ENCODE measurements at regions not wholly inside any gene's neighbourhood (a gene's known extent, or its start where the extent isn't known, plus 50 kb on each side); places are given as distances from the start of the nearest gene placed in this dataset.
"Not testable (repeated sequence)": the region's sequence is repeated elsewhere in the genome, so short reads cannot be mapped to it uniquely, and the experiment has no call there.

- H3K4me3 ChIP-seq (ENCODE audit: control insufficient read depth, low read depth, low read length), result no peak overlapping the region
- no peak for DNase-seq (ENCODE audit: low read depth)
- no peak for TF ChIP-seq CTCF (IDR thresholded peaks at IDR 0.05; ENCODE audit: control insufficient read depth, insufficient read depth, low read depth, low read length, missing control alignments)
Measured at GRCh38 chr18:1020731-1021344, 116.2 kb downstream of the ADCYAP1 start.

DNA sequence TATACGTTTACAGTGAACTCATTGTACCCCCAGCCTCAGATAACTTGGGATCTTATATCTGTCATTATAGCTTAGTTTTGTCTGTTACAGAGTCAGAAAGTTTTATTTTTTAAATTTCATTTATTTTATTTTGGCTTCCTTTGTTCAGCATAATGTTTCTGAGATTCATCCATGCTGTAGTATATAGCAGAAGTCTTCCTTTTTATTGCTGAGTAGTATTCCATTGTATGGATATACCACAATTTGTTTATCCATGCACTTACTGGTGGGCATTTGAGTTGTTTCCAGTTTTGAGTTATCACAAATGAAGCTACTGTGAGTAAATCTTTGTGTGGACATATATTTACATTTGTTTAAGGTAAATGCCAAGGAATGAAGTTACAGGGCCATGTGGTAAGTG lies 122.3 kb downstream of the ADCYAP1 start:
- DNase-seq (ENCODE audit: low read depth), result no peak
- no peak overlapping the region for H3K4me3 ChIP-seq (ENCODE audit: control insufficient read depth, low read depth, low read length)
- TF ChIP-seq CTCF (IDR thresholded peaks at IDR 0.05; ENCODE audit: control insufficient read depth, insufficient read depth, low read depth, low read length, missing control alignments), result no peak

DNA sequence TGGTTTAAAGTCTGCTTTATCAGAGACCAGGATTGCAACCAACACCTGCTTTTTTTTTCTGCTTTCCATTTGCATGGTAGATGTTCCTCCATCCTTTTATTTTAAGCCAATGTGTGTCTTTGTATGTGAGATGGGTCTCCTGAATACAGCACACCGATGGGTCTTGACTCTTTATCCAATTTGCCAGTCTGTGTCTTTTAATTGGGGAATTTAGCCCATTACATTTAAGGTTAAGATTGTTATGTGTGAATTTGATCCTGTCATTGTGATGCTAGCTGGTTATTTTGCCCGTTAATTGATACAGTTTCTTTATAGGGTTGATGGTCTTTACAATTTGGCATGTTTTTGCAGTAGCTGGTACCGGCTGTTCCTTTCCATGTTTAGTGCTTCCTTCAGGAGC lies 128.4 kb downstream of the ADCYAP1 start:
- H3K4me3 ChIP-seq (ENCODE audit: control insufficient read depth, low read depth, low read length); DNase-seq (ENCODE audit: low read depth): not testable (repeated sequence)

- H3K4me3 ChIP-seq (ENCODE audit: control insufficient read depth, low read depth, low read length), result no peak overlapping the region
- DNase-seq (ENCODE audit: low read depth), result no peak
- no peak for TF ChIP-seq CTCF (IDR thresholded peaks at IDR 0.05; ENCODE audit: control insufficient read depth, insufficient read depth, low read depth, low read length, missing control alignments)
Measured at GRCh38 chr18:1034971-1035370, 130.3 kb downstream of the ADCYAP1 start.

- H3K4me3 ChIP-seq (ENCODE audit: control insufficient read depth, low read depth, low read length), result no peak overlapping the region
- DNase-seq (ENCODE audit: low read depth), result no peak
- TF ChIP-seq CTCF (IDR thresholded peaks at IDR 0.05; ENCODE audit: control insufficient read depth, insufficient read depth, low read depth, low read length, missing control alignments), result no peak
Measured at GRCh38 chr18:1036926-1037325, 132.3 kb downstream of the ADCYAP1 start.

GRCh38 chr18:1037776-1038175 lies 133.1 kb downstream of the ADCYAP1 start:
- no peak for DNase-seq (ENCODE audit: low read depth)
- no peak overlapping the region for H3K4me3 ChIP-seq (ENCODE audit: control insufficient read depth, low read depth, low read length)
- TF ChIP-seq CTCF (IDR thresholded peaks at IDR 0.05; ENCODE audit: control insufficient read depth, insufficient read depth, low read depth, low read length, missing control alignments), result no peak

DNA sequence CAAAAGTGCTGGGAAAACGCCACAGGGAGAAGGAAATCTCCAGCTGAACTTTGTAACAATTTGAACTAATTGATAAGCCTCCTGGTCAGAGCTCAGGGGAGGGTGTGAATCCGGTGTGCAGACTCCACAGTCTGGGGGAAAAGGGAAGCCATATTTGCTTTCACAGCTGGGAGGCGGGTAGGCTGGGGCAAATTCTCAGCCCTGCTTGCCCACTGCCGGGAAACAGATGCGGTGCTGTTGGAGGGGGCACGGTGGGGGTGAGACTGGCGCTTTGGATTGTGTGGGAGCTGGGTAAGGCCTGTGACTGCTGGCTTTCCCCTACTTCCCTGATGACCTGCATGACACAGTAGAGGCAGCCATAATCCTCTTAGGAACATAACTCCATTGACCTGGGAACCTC lies 134.8 kb downstream of the ADCYAP1 start:
- TF ChIP-seq CTCF (IDR thresholded peaks at IDR 0.05; ENCODE audit: control insufficient read depth, insufficient read depth, low read depth, low read length, missing control alignments), result no peak

DNA sequence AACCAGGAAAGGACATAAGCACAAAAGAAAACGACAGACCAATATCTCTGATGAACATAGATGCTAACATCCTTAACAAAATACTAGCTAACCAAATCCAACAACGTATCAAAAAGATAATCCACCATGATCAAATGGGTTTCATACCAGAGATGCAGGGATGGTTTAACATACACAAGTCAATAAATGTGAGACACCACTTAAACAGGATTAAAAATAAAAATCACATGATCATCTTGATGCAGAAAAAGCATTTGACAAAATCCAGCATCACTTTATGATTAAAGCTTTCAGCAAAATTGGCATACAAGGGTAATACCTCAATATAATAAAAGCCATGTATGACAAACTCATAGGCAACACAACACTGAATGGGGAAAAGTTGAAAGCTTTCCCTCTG lies 138.4 kb downstream of the ADCYAP1 start:
- not testable (repeated sequence) for H3K4me3 ChIP-seq (ENCODE audit: control insufficient read depth, low read depth, low read length); DNase-seq (ENCODE audit: low read depth)

More for the DNA sequence above, 134.8 kb downstream of the ADCYAP1 start:
- no peak overlapping the region for H3K4me3 ChIP-seq (ENCODE audit: control insufficient read depth, low read depth, low read length)
- DNase-seq (ENCODE audit: low read depth), result no peak

Measured in AG09309 (cell line).